22Rv1 (cell line): ENCODE measurements at regions not wholly inside any gene's neighbourhood (a gene's known extent, or its start where the extent isn't known, plus 50 kb on each side); places are given as distances from the start of the nearest gene placed in this dataset.
A peak's percentile ranks its signal among the peaks of the same experiment; 100 is the strongest.

ENCODE experiments used
- H3K27ac ChIP-seq: fragments of 450-650 bp; 2 replicates; pipeline ENCODE4 v1.5.1; 2017
- ZFX ChIP-seq: fragments of 450-650 bp; IDR thresholded peaks from 2 replicates; pipeline ENCODE4 v1.6.1; 2017; ENCODE audit warnings: antibody characterized with exemption, borderline replicate concordance
- TF ChIP-seq, protein P1 (sequence below): fragments of 450-650 bp; IDR thresholded peaks from 2 replicates; pipeline ENCODE4 v1.5.1; 2017; ENCODE audit warnings: mild to moderate bottlenecking

DNA sequence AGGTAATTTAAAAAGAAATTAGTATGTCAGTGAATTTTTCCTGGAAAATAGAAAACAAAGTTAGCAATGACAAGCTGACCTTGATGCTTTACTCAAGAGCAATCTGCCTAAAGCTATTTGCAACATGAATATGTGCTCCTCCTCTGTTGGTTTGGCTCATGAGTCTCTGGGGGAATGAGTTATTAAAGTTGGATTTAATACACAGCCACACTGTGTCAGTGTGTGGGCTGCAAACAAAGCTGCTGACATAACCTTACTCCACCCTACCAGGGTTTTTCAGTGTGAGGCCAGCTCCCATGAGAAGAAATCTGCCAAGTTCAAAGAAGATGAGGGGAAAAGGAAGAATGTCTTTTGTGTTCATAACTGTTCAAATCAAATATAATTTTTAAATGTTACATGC lies 280.5 kb downstream of the TLL1 start:
- TF ChIP-seq ZFX = no peak
- TF ChIP-seq, protein P1, sequence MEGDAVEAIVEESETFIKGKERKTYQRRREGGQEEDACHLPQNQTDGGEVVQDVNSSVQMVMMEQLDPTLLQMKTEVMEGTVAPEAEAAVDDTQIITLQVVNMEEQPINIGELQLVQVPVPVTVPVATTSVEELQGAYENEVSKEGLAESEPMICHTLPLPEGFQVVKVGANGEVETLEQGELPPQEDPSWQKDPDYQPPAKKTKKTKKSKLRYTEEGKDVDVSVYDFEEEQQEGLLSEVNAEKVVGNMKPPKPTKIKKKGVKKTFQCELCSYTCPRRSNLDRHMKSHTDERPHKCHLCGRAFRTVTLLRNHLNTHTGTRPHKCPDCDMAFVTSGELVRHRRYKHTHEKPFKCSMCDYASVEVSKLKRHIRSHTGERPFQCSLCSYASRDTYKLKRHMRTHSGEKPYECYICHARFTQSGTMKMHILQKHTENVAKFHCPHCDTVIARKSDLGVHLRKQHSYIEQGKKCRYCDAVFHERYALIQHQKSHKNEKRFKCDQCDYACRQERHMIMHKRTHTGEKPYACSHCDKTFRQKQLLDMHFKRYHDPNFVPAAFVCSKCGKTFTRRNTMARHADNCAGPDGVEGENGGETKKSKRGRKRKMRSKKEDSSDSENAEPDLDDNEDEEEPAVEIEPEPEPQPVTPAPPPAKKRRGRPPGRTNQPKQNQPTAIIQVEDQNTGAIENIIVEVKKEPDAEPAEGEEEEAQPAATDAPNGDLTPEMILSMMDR = no peak
- no peak overlapping the region for H3K27ac ChIP-seq

- TF ChIP-seq, protein P1 = no peak
- no peak for TF ChIP-seq ZFX
- H3K27ac ChIP-seq = no peak overlapping the region
Measured at GRCh38 chr4:166162327-166162726, 289.3 kb downstream of the TLL1 start.

GRCh38 chr4:166165829-166166420 lies 292.9 kb downstream of the TLL1 start:
- no peak overlapping the region for H3K27ac ChIP-seq
- no peak for TF ChIP-seq ZFX
- TF ChIP-seq, protein P1 = peak; percentile 81

- TF ChIP-seq ZFX = no peak
- TF ChIP-seq, protein P1 = peak; percentile 55
- H3K27ac ChIP-seq = no peak overlapping the region
Measured at GRCh38 chr4:166169111-166169510, 296.1 kb downstream of the TLL1 start.

GRCh38 chr4:166172619-166173018 lies 299.6 kb downstream of the TLL1 start:
- H3K27ac ChIP-seq = no peak overlapping the region
- TF ChIP-seq ZFX = no peak
- TF ChIP-seq, protein P1 = no peak

DNA sequence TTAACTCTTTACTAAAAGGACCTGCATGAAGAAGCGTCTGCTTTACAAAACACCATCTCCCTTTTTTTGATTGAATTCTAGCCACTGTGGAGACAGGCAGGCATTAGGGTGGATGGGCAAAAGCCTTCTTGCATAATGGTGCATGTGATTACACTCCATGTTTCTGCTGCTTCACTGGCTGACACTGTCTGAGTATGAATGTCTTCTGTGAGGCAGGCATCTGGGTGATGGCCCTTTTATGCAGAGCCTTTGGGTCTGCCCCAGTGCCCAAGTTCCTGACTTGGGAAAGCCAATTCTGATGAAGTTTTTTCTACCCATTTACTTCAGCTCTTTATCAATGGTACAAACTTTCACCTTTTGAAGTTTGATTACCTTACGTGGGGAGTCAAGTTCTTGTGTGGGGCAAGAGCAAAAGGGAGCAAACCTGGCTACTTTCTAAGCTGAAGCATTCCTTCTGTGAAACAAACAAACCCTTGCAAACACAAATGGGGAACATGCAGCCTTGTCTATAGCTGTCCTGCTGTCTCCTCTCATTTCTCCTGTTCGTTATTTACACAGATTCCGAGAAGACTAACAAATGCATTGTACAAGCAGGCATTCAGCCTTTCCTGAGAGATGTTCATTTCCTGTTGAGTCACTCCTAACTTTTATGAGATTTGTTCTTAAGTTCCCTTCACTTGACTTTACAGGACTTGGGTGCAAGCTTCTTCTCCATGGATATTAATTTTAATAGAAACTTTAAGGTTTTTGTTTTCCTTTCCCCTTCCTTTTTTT lies 301.9 kb downstream of the TLL1 start:
- TF ChIP-seq, protein P1 = no peak
- TF ChIP-seq ZFX = no peak
- H3K27ac ChIP-seq = no peak overlapping the region

DNA sequence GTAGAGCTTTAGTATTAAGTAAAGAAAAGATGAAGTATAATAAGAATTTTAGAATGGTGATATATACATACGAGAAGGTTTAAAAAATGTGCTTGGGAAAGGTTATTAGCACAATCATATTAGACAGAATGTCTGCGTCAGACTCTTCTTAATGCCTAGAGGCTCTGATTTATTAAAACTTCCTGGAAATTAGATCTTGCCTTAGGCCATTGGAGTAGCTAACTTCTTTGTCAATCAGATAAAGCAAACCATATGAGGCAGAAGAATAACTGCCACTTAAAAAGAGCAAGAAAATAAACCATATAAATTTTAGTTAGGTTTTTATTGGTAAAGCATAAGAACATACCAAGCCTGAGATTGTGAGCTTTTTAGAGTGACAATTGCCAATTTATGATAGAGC lies 309.1 kb downstream of the TLL1 start:
- no peak overlapping the region for H3K27ac ChIP-seq
- no peak for TF ChIP-seq ZFX
- TF ChIP-seq, protein P1 = no peak
